IPS-18a (cell line): ENCODE measurements at regions not wholly inside any gene's neighbourhood (a gene's known extent, or its start where the extent isn't known, plus 50 kb on each side); places are given as distances from the start of the nearest gene placed in this dataset.

Source experiments
- H3K27ac ChIP-seq: one replicate; pipeline ENCODE4 v1.5.1; 2013; ENCODE audit warnings: low read length
- H3K27me3 ChIP-seq: one replicate; pipeline ENCODE4 v1.6.1; 2013; ENCODE audit warnings: mild to moderate bottlenecking, low read length; ENCODE audit not compliant: control insufficient read depth, insufficient read depth
- H3K36me3 ChIP-seq: one replicate; pipeline ENCODE4 v1.6.1; 2013; ENCODE audit warnings: low read depth, low read length; ENCODE audit not compliant: control insufficient read depth
- H3K4me1 ChIP-seq: one replicate; pipeline ENCODE4 v1.6.1; 2013; ENCODE audit warnings: low read depth, low read length; ENCODE audit not compliant: control insufficient read depth
- H3K4me3 ChIP-seq: one replicate; pipeline ENCODE4 v1.5.1; 2013; ENCODE audit warnings: low read length
- H3K9ac ChIP-seq: one replicate; pipeline ENCODE4 v1.6.1; 2013; ENCODE audit warnings: mild to moderate bottlenecking, low read length, moderate library complexity
- H3K9me3 ChIP-seq: one replicate; pipeline ENCODE4 v1.6.1; 2013; ENCODE audit warnings: low read depth, low read length; ENCODE audit not compliant: control insufficient read depth

GRCh38 chr2:161044095-161044865 lies 115.9 kb upstream of the TANK start:
- H3K4me1 ChIP-seq, result peaks cover 19% of the 10 kb centered on the region
- H3K27me3 ChIP-seq, result no peaks in the 10 kb centered on the region
- H3K4me3 ChIP-seq, result no peak overlapping the region
- no peak overlapping the region for H3K27ac ChIP-seq
- H3K9ac ChIP-seq, result no peak overlapping the region
- H3K36me3 ChIP-seq, result no peaks in the 10 kb centered on the region
- no peaks in the 10 kb centered on the region for H3K9me3 ChIP-seq

- no peak overlapping the region for H3K27ac ChIP-seq
- H3K4me3 ChIP-seq, result no peak overlapping the region
- no peaks in the 10 kb centered on the region for H3K27me3 ChIP-seq
These were observed 115.3 kb upstream of the TANK start for GRCh38 chr2:161044921-161045320.

GRCh38 chr2:161045726-161046125 lies 114.5 kb upstream of the TANK start:
- Histone ChIP-seq H3K27me3 (no peaks in the 10 kb centered on the region), H3K36me3 (no peaks in the 10 kb centered on the region), H3K9ac (no peak overlapping the region), H3K27ac (no peak overlapping the region), H3K4me3 (no peak overlapping the region), H3K4me1 (peaks cover 23% of the 10 kb centered on the region), H3K9me3 (no peaks in the 10 kb centered on the region)

More at GRCh38 chr2:161044921-161045320, 115.3 kb upstream of the TANK start:
- Histone ChIP-seq H3K9me3 (no peaks in the 10 kb centered on the region), H3K36me3 (no peaks in the 10 kb centered on the region), H3K4me1 (peaks cover 23% of the 10 kb centered on the region), H3K9ac (no peak overlapping the region)

- no peaks in the 10 kb centered on the region for H3K36me3 ChIP-seq
- no peak overlapping the region for H3K27ac ChIP-seq
- H3K4me3 ChIP-seq, result no peak overlapping the region
- H3K9me3 ChIP-seq, result no peaks in the 10 kb centered on the region
- H3K9ac ChIP-seq, result no peak overlapping the region
- peaks cover 23% of the 10 kb centered on the region for H3K4me1 ChIP-seq
- no peaks in the 10 kb centered on the region for H3K27me3 ChIP-seq
These were observed 113.4 kb upstream of the TANK start for GRCh38 chr2:161046876-161047275.

GRCh38 chr2:161048317-161048716 lies 111.9 kb upstream of the TANK start:
- Histone ChIP-seq H3K4me3 (no peak overlapping the region), H3K27me3 (no peaks in the 10 kb centered on the region), H3K27ac (no peak overlapping the region), H3K4me1 (peaks cover 23% of the 10 kb centered on the region), H3K9ac (no peak overlapping the region), H3K36me3 (no peaks in the 10 kb centered on the region), H3K9me3 (no peaks in the 10 kb centered on the region)

GRCh38 chr2:161049559-161049958 lies 110.7 kb upstream of the TANK start:
- no peaks in the 10 kb centered on the region for H3K36me3 ChIP-seq
- no peak overlapping the region for H3K27ac ChIP-seq
- H3K9me3 ChIP-seq, result no peaks in the 10 kb centered on the region
- H3K27me3 ChIP-seq, result no peaks in the 10 kb centered on the region
- peaks cover 23% of the 10 kb centered on the region for H3K4me1 ChIP-seq
- no peak overlapping the region for H3K4me3 ChIP-seq
- no peak overlapping the region for H3K9ac ChIP-seq

- Histone ChIP-seq H3K4me3 (no peak overlapping the region), H3K27ac (no peak overlapping the region), H3K36me3 (no peaks in the 10 kb centered on the region), H3K9me3 (no peaks in the 10 kb centered on the region), H3K4me1 (peaks cover 23% of the 10 kb centered on the region), H3K27me3 (no peaks in the 10 kb centered on the region), H3K9ac (no peak overlapping the region)
These were observed 108.0 kb upstream of the TANK start for GRCh38 chr2:161052214-161052613.

- H3K9me3 ChIP-seq, result no peaks in the 10 kb centered on the region
- H3K4me3 ChIP-seq, result no peak overlapping the region
- no peaks in the 10 kb centered on the region for H3K36me3 ChIP-seq
- no peak overlapping the region for H3K27ac ChIP-seq
- H3K9ac ChIP-seq, result no peak overlapping the region
- no peaks in the 10 kb centered on the region for H3K27me3 ChIP-seq
- no peaks in the 10 kb centered on the region for H3K4me1 ChIP-seq
These were observed 104.9 kb upstream of the TANK start for GRCh38 chr2:161055289-161055688.

GRCh38 chr2:161059388-161059787 lies 100.8 kb upstream of the TANK start:
- Histone ChIP-seq H3K9ac (no peak overlapping the region), H3K36me3 (no peaks in the 10 kb centered on the region), H3K4me1 (peaks cover 5% of the 10 kb centered on the region), H3K9me3 (no peaks in the 10 kb centered on the region), H3K27me3 (no peaks in the 10 kb centered on the region), H3K27ac (no peak overlapping the region), H3K4me3 (no peak overlapping the region)

GRCh38 chr2:161061786-161062185 lies 98.4 kb upstream of the TANK start:
- H3K36me3 ChIP-seq, result no peaks in the 10 kb centered on the region
- H3K4me1 ChIP-seq, result peaks cover 5% of the 10 kb centered on the region
- no peak overlapping the region for H3K4me3 ChIP-seq
- H3K9me3 ChIP-seq, result no peaks in the 10 kb centered on the region
- no peak overlapping the region for H3K9ac ChIP-seq
- no peaks in the 10 kb centered on the region for H3K27me3 ChIP-seq
- H3K27ac ChIP-seq, result no peak overlapping the region

- H3K4me3 ChIP-seq, result no peak overlapping the region
- no peak overlapping the region for H3K27ac ChIP-seq
- H3K4me1 ChIP-seq, result peaks cover 5% of the 10 kb centered on the region
- no peak overlapping the region for H3K9ac ChIP-seq
- H3K27me3 ChIP-seq, result no peaks in the 10 kb centered on the region
- H3K9me3 ChIP-seq, result no peaks in the 10 kb centered on the region
- H3K36me3 ChIP-seq, result no peaks in the 10 kb centered on the region
These were observed 96.9 kb upstream of the TANK start for GRCh38 chr2:161063157-161063945.

- Histone ChIP-seq H3K27me3 (no peaks in the 10 kb centered on the region), H3K4me1 (peaks cover 5% of the 10 kb centered on the region), H3K36me3 (no peaks in the 10 kb centered on the region), H3K27ac (no peak overlapping the region), H3K4me3 (no peak overlapping the region), H3K9me3 (no peaks in the 10 kb centered on the region), H3K9ac (no peak overlapping the region)
These were observed 96.3 kb upstream of the TANK start for GRCh38 chr2:161063946-161064306.
